Glomerular visceral epithelial cell (primary cell): ENCODE measurements at regions not wholly inside any gene's neighbourhood (a gene's known extent, or its start where the extent isn't known, plus 50 kb on each side); places are given as distances from the start of the nearest gene placed in this dataset.

Source experiments
- DNase-seq: peaks from one replicate; pipeline ENCODE4 v3.0.0-alpha.2; 2016; ENCODE audit errors: extremely low spot score

DNA sequence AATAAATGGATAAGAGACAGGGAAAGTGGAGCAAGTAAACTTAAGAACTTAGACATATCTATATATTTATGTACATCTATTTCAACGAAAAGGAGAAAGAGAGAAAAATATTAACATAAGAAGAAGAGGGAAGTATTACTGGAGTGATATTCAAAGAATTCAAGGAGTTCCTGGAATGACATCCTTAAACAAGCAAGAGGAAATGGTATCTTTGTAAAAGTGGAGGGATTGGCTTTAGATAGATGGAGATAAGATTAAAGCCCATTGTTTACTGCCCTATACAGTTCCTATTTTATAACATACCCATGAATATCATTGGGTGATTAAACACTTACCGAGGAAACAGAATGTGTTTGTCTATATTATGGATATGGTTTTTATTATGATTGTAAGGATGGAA, 1036.3 kb downstream of the TTLL7 start:
- DNase-seq, result no peak

GRCh38 chr1:82950606-82951200, 1048.2 kb downstream of the TTLL7 start:
- no peak for DNase-seq

DNA sequence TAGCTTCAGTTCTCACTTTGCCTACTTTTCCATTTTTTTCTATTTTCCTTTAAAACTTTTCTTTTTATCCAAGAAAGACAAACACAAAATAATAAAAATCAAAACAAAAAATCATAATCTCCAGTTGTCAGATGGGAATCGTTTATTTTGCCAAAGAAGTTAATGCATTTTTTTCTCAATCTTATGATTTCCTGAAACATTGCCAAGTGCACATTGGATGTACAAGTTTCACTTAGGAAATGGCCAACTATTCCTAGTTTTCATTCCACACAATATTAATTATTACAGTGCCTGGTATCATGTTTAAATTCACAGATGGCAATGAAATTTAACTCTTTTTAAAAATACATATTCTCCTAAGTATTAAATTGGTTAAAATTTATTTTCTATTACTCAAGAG, 1050.5 kb downstream of the TTLL7 start:
- DNase-seq, result no peak

DNA sequence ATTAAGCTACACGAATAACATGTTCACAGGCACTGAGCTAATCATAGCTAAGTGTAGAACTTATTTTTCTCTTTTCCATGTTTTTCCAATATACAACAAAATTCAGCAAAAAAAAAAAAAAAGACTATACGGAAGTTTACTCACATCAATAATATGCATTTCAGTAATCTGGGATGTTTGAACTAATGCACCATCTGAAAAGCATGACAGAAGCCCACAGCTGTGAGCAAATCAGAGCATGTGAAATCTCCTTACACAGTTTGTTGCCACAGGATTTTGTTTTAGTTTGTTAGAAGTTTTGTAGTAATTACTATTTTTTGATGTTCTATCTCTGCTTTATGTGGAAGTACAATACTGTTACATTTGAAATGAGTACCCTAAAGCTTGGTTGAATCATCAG, 1051.7 kb downstream of the TTLL7 start:
- no peak for DNase-seq

DNA sequence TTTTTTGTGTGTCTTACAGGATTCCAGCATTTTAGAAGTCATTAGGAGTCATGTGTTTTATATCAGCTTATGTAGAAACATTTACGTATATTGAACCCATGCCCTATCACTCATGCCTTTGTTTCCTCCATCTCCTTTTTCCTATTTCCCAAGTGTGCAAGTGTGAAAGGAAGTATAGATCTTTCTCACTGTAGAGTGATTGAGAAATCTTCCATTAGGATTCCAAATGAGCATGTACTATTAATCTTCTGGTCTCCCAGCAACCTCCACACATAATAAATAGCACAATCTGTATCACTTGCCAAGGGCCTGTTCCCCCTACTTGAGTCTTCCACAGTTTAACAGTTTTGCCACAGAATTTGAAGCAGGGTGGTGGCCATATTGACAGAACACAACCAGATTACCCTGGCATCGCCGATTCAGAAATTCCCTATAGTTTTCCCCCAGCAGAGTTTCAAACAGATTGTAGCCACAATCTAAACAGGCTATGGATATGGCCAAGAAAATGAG, 1052.8 kb downstream of the TTLL7 start:
- no peak for DNase-seq

DNA sequence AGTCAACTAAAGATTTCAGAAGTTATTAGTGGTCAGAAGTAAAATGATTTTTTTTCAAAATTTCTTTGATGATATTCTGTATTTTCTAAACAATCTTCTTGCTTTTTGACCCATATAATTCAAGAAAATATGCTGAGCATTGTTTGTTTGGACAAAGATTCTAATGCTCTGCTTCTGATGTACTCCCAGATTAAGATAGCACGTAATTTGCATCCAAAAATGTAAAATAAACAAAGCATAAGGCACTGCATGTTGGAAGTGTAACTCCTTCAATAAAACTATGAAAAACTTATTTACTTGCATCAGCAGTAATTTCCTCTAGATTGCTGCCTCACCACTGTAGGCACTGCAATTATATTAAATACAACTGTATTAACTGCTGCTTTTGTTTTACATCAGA, 1054.1 kb downstream of the TTLL7 start:
- DNase-seq, result no peak

- DNase-seq, result no peak
Measured at GRCh38 chr1:82934074-82934473, 1064.9 kb downstream of the TTLL7 start.

DNA sequence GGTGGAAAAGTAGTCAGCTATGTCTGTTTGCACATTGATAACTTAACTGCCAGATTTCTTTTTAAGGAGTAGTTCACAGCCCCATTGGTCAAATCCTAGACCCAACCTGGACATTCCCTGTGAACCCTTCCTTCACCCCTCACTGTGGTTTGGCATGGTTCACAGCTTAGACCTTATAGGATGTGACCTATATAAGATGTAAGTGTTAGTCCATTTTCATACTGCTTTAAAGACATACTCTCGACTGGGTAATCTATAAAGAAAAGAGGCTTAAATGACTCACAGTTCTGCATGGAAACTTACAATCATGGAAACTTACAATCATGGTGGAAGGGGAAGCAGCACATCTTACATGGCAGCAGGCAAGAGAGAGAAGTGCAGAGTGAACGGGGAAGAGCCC, 1066.2 kb downstream of the TTLL7 start:
- no peak for DNase-seq

- DNase-seq, result no peak
Measured at GRCh38 chr1:82932207-82932606, 1066.7 kb downstream of the TTLL7 start.

DNA sequence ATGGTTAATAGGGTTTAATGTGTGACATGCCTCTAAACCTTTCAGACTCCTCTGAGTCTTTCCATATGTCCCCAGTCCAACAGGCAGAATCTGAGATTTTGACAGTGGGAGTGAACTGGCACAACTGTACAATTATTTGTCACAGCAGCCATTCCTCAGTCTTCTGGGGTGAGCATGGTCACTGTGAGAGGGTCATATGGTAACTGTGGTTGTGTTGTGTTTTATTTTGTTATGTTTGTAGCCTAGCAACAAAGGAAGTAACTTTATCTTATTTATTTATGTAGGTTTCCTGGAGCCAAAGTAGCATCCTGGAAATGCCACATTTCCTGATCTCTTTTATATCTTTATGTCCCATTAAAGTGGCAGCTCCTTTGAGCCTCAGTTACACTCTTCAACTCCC, 1067.9 kb downstream of the TTLL7 start:
- no peak for DNase-seq

GRCh38 chr1:82927753-82928152, 1071.2 kb downstream of the TTLL7 start:
- no peak for DNase-seq

GRCh38 chr1:82924666-82925065, 1074.3 kb downstream of the TTLL7 start:
- no peak for DNase-seq

DNA sequence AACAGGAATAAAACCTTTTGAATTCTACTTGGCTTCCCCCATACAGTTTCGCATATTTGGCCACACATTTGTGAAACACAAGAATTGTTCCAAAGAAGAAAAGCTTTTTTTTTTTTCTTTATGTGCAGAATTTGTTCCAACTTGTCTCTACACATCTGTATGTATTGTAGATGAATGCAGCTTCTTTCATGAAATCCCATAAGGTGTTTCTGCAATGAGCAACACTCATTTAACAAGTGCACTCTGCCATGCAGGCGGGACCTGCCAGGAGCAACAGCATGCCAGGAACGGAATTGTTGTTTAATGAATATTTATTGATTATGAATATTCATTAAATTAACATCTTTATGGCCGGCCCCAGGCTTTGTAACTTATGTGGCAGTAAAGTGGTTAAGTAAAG, 1075.0 kb downstream of the TTLL7 start:
- no peak for DNase-seq

DNA sequence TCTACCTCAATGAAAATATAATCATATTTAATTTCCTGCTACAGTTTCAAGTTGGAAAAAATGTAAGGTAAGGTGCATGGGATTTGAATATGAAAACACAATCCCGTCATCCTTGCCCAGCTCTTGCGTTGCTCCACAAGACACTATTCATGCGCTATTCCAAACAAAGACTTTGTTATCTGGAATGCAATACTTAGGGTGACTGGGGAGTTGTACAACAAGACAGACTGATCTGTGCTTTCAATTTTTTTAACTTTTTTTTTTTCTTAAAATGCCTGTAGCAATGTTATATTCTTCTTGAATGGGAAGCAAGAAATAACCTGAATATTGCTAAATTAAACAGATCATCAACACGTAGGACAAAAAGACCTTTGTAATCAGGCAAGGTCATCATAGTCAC, 1077.2 kb downstream of the TTLL7 start:
- no peak for DNase-seq

DNA sequence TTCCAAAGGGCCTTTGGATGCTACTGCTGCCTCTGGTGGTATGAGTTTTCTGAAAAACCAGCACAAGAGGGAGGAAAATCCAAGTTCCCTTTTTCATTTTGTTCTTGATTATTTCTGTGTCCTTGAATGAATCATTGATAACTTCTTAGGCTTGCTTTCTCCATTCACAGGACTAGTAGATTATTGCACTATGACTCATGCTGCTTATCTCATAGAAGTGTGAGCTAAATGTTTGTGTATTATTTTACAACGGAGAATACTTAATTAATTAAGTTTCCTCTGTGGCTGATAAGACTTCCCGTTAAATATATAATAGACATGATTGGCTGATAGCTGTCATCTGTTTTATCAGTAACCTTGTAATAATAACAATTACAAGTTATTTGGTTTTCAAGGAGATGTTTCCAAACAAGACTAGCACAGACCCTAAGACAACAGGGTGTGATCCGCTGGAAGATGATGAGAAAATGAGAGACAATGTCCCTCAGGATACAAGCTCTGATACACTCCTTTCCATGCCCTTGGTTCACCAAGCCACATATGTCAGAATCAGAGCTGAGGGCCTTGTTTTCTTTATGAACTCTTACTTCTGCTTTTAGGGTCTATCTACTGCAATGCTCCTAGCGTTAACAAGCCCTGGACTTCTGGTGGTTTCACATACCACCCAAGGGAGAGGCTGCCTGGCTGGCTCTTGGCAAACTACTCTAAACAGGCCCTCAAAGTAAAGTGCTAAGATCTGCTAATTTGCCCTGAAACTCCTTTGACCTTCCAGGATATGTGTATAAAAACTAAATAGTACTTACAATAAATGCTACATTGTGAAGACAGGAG, 1078.3 kb downstream of the TTLL7 start:
- no peak for DNase-seq

DNA sequence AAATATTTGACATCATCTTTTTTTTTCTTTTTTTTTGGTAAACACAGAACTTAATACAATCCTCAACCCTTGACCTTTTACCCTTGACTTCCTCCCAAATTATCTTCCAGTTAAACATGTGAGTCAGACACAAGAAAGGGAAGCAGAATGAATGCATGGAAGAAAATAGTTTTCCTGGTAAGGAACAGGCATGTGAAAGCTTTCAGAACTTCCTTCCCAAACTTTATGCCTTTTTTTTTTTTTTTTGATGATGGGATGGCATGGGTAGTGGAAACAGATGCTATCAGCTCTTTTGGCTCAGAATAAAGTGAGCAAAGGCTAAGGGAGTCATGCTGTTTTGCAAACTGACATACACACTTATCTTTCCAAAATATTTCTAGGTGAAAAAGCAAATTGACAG, 1079.1 kb downstream of the TTLL7 start:
- no peak for DNase-seq

DNA sequence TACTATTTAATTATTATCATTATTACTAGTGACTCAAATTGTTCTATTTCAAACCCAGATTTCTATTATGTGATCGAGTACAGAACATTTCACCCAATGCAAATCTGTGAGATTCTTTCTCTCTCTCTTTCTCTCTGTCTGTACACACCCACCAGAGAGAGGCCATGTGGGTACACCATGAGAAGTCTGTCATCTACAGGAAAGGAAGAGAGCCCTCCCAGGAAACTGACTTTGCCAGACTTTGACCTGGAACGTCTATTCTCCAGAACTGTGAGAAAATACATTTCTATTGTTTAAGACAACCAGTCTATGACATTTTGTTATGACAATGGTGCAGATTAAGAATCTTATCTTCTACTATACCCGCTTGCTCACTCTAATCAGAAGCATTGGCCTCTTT, 1091.6 kb downstream of the TTLL7 start:
- no peak for DNase-seq

- DNase-seq, result no peak
Measured at GRCh38 chr1:82903626-82904025, 1095.3 kb downstream of the TTLL7 start.

DNA sequence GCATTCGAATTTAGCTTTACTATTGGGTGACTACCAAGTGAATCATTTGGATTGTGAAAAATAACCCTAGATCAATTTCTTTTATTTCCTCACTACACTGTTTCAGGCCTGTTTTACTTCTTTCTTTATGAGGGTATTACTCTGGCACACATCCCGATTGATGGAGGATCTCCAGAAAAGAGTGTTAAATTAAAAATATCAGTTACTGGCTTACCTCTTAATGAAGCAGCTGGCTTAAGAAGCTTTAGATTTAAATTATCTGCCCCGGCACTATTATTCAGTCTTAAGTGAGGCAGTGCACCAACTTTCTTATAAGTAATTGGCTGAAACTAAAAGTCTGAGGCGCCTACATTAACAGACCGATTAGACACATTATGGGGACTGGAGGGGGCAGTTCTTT, 1097.4 kb downstream of the TTLL7 start:
- DNase-seq, result no peak

- DNase-seq, result no peak
Measured at GRCh38 chr1:82901118-82901517, 1097.8 kb downstream of the TTLL7 start.

DNA sequence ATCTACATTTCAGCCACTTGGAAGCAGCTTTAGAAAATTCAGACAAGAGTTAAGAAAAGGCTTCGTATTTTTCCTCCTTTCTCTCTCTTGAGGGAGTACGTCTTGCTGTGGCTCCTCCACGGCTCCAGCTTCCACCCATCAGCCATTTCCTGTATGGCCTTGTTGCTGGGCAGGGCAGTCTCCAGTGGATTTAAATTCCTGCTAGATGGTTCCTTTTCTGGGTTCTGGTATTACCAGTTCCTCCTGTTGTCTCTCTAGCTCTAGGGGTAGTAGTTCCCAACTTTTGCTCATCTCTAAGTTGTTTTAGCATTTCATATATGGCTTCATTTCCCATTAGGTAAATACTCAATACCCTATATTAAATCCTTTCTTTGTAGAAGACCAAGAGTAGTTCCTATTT, 1098.3 kb downstream of the ADGRL2 start:
- DNase-seq, result no peak

DNA sequence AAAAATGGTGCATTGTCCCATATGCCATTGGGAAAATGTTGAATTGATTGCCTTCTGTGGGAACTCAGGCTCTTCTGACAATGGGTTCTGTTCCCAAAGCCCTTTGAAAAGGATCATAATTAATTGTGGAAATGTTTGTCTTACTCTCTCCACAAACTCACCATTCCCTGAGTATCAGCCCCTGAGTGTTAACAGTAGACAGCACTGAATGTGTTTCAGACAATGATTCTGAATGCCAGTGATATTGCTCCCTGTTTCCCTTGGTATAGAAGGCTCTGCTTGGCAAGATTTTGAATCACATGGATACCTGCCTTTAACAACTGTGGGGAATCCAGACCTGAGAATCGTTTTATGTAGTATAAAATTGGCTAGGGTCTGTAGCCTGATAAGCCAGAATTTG, 1096.8 kb downstream of the ADGRL2 start:
- DNase-seq, result no peak

DNA sequence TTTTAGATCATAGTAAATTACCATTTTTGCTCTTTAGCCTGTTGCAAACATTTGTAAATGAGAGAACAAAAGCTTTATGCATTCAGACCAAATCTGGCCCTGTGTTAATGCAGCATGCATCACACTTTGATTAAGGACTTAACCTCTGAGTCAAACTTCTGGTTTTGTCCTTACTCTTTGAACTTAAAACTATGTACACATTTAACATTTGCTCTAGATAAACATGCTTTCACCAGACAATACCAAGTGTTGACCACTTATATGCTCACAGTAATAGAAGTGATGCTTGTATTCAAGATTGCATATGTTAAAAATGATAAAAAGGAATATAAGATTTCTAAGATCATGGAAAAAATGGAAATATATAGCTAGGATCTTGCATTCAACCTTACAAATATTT, 1095.3 kb downstream of the ADGRL2 start:
- DNase-seq, result no peak

DNA sequence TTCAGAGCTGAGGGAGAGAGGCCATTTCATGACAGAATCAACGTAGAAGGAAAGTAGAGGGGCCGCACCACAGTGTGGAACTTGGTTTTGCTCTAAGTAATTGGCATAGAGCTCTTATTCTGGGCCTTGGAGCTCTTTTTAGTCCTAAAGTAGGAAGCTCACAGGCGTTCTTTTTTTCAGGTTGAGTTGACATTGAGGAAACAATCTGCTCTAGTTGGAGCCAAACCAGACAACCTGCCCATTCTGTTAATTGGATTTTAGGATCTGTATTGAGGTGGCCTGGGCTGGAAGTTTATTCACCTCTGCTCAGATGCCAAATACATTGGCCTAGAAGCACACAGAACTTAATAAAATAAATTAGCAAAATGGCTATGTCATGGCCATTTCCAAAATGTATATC, 1093.9 kb downstream of the ADGRL2 start:
- DNase-seq, result no peak
